NB4 (cell line): ENCODE measurements at regions not wholly inside any gene's neighbourhood (a gene's known extent, or its start where the extent isn't known, plus 50 kb on each side); places are given as distances from the start of the nearest gene placed in this dataset.

Source experiments
- CTCF ChIP-seq: IDR thresholded peaks from one replicate; pipeline ENCODE4 v1.5.1; 2012; ENCODE audit warnings: low read depth, low read length
- POLR2A ChIP-seq: IDR thresholded peaks from 2 replicates; pipeline ENCODE4 v1.6.1; 2011; ENCODE audit warnings: mild to moderate bottlenecking; ENCODE audit not compliant: insufficient read length; ENCODE audit errors: extremely low read depth

- no peak for TF ChIP-seq CTCF
- no peak for TF ChIP-seq POLR2A
Measured at GRCh38 chr1:95497566-95497965, 263.6 kb downstream of the RWDD3 start.
